ENCODE measurements at regions not wholly inside any gene's neighbourhood (a gene's known extent, or its start where the extent isn't known, plus 50 kb on each side); places are given as distances from the start of the nearest gene placed in this dataset.

DNA sequence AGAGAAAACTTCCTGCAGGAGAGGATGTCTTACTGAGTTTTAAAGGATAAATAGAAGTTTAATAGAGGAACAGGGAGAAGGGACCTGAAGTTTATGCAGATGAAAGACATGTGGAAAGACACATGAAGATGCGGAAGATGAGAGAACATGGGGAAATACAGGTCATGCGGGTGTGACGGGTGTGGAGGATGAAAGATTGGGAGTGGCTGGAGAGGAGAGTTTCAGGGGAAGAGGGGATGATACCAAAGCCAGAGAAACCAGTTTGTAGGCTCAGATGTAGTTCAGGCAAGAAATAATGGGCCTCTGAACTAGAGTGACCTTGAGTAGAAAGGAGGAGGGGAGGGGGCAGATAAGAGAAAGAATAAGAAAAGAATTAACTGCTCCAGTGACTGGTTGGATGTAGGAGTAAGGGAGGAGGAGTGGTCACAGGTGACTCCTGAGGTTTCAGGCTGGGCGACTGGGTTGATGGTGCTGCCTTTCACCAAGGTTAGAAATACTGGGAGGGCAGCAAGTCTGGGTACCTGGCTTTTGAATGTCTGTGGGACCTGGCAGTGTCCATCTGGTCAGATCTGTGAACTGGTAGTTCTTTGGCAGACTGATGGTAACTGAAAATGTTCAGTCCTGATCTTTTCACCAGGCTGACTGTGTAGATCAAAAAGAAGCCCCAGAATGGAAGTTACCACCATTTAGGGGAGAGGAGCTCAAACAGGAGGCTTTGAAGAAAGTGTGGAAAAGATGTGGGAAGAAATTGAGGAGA, 69.4 kb downstream of the TET3 start:
- Histone ChIP-seq H2AFZ (ENCODE audit: low read depth, low read length) (no peak overlapping the region), H3K4me3 (replicated peaks in 1 of 3; ENCODE audit: insufficient read depth in 1 of 3, low read depth in 1 of 3, low read length in 3 of 3) (no peak overlapping the region), H3K4me2 (ENCODE audit: insufficient read depth, low read length) (no peak overlapping the region), H4K20me1 (replicated peaks; ENCODE audit: control insufficient read depth, extremely low read depth, insufficient read depth, low read length) (no peaks in the 10 kb centered on the region), H3K27me3 (ENCODE audit: control insufficient read depth in 2 of 2, insufficient read depth in 2 of 2, low read length in 2 of 2) (no peaks in the 10 kb centered on the region), H3K4me1 (ENCODE audit: control insufficient read depth, extremely low read depth, insufficient read depth, low read length) (no peaks in the 10 kb centered on the region), H3K9me1 (replicated peaks; ENCODE audit: control insufficient read depth, extremely low read depth, insufficient read depth, low read length) (no peaks in the 10 kb centered on the region), H3K9me3 (replicated peaks; ENCODE audit: control insufficient read depth, insufficient read depth, low read length) (no peaks in the 10 kb centered on the region), H3K36me3 (ENCODE audit: control insufficient read depth in 2 of 2, extremely low read depth in 1 of 2, insufficient read depth in 2 of 2, low read length in 2 of 2) (peaks cover 2% of the 10 kb centered on the region in 2 experiments), H3K27ac (ENCODE audit: insufficient read depth, low read depth, low read length) (no peak overlapping the region), H3K79me2 (ENCODE audit: control insufficient read depth, insufficient read depth, low read length) (no peaks in the 10 kb centered on the region), H3K9ac (replicated peaks; ENCODE audit: extremely low read depth, insufficient read depth, low read length) (no peak overlapping the region)
- BruUV-seq (replicated peaks), result no TSS peak
- dilution Hi-C loops (cut with MboI; ENCODE audit: extremely low pct_ligation_motif_present, low sequenced_read_pairs) (no loop called here), intact Hi-C loops (cut with micrococcal nuclease) (no loop called here)
- CTCF ChIA-PET, result no interaction called here
- TF ChIP-seq, protein P1, sequence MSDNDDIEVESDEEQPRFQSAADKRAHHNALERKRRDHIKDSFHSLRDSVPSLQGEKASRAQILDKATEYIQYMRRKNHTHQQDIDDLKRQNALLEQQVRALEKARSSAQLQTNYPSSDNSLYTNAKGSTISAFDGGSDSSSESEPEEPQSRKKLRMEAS (IDR thresholded peaks at IDR 0.05; ENCODE audit: insufficient read depth, insufficient read length), result no peak
- TF ChIP-seq EZH2 (IDR thresholded peaks at IDR 0.05; ENCODE audit: borderline replicate concordance, low read depth, low read length, severe bottlenecking), result no peak
- no peak for TF ChIP-seq MYC (IDR thresholded peaks at IDR 0.05; ENCODE audit: low read depth, low read length)
- TF ChIP-seq FOS (IDR thresholded peaks at IDR 0.05; ENCODE audit: borderline replicate concordance, insufficient read depth, low read length), result no peak
- TF ChIP-seq POLR2AphosphoS5 (IDR thresholded peaks at IDR 0.05; ENCODE audit: insufficient read depth, low read depth, low read length), result no peak
- no peak for TF ChIP-seq POLR2A (IDR thresholded peaks at IDR 0.05; ENCODE audit: low read depth, low read length)
- no peak for TF ChIP-seq JUN (IDR thresholded peaks at IDR 0.05; ENCODE audit: borderline replicate concordance, insufficient read depth, insufficient read length, low read depth)
- TF ChIP-seq, protein P2, sequence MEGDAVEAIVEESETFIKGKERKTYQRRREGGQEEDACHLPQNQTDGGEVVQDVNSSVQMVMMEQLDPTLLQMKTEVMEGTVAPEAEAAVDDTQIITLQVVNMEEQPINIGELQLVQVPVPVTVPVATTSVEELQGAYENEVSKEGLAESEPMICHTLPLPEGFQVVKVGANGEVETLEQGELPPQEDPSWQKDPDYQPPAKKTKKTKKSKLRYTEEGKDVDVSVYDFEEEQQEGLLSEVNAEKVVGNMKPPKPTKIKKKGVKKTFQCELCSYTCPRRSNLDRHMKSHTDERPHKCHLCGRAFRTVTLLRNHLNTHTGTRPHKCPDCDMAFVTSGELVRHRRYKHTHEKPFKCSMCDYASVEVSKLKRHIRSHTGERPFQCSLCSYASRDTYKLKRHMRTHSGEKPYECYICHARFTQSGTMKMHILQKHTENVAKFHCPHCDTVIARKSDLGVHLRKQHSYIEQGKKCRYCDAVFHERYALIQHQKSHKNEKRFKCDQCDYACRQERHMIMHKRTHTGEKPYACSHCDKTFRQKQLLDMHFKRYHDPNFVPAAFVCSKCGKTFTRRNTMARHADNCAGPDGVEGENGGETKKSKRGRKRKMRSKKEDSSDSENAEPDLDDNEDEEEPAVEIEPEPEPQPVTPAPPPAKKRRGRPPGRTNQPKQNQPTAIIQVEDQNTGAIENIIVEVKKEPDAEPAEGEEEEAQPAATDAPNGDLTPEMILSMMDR (IDR thresholded peaks at IDR 0.05; ENCODE audit: extremely low read depth in 1 of 2, insufficient read depth in 1 of 2, low read depth in 1 of 2, low read length in 2 of 2), result no peak
- no peak for TF ChIP-seq GATA2 (IDR thresholded peaks at IDR 0.05; ENCODE audit: insufficient read depth, insufficient read length, low read depth, low read length)
- FAIRE-seq (no peak), DNase-seq (ENCODE audit: low read depth, low spot score) (no peak)
- POLR2A ChIA-PET, result no interaction called here
